ENCODE measurements at regions not wholly inside any gene's neighbourhood (a gene's known extent, or its start where the extent isn't known, plus 50 kb on each side); places are given as distances from the start of the nearest gene placed in this dataset.

DNA sequence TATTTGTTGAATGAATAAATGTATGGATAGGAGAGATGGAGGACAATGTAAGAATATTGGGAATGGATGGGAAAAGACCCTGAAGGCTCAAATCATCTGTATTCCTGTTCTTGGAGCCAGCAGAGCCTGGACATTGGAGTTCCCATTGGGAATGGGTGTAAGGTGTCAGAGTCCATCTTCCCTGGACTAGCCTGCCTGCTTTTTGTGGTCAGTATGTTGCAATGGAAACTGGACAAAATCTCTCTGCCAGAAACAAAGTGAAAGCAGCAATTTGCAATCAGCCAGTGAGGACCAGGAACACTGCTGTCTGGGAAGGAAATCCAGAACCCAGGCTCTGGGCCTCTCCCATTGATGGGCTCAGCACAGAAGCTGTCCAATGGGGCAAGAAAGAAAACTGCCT lies 83.5 kb upstream of the SKOR2 start:
- H2AFZ ChIP-seq (ENCODE audit: low read length): no peak overlapping the region
- H3K27me3 ChIP-seq (ENCODE audit: control insufficient read depth in 1 of 2, insufficient read depth in 2 of 2, low read length in 2 of 2): peaks cover 0 to 16% of the 10 kb centered on the region in 2 experiments; a peak in 2 of 5 replicates
- no peaks in the 10 kb centered on the region for H3K79me2 ChIP-seq (ENCODE audit: insufficient read depth, low read length)
- in situ Hi-C loops (cut with HindIII; ENCODE audit: extremely low pct_ligation_motif_present, low pct_unique_long_range_greater_than_20kb): no loop called here
- H3K36me3 ChIP-seq (replicated peaks in 1 of 2; ENCODE audit: control insufficient read depth in 1 of 2, insufficient read depth in 2 of 2, low read length in 2 of 2): no peaks in the 10 kb centered on the region
- H3K4me1 ChIP-seq (ENCODE audit: insufficient read depth, low read length): no peaks in the 10 kb centered on the region
- H3K27ac ChIP-seq (ENCODE audit: extremely low read length, insufficient read depth, low read length): no peak overlapping the region
- H3K4me2 ChIP-seq (ENCODE audit: low read depth, low read length): no peak overlapping the region
- no peak overlapping the region for H3K9ac ChIP-seq (ENCODE audit: insufficient read depth, low read depth, low read length)
- no peaks in the 10 kb centered on the region for H3K9me3 ChIP-seq (ENCODE audit: low read length)
- DNase-seq (ENCODE audit: low spot score) (no peak), ATAC-seq (no peak), FAIRE-seq (no peak)
- no peaks in the 10 kb centered on the region for H4K20me1 ChIP-seq (ENCODE audit: insufficient read depth, low read length)
- BruUV-seq (replicated peaks): no TSS peak
- no peak for TF ChIP-seq NR2C2 (CRISPR knock-in tag; IDR thresholded peaks at IDR 0.05; ENCODE audit: borderline replicate concordance)
- no peak for TF ChIP-seq AKAP8 (CRISPR knock-in tag; IDR thresholded peaks at IDR 0.05)
- TF ChIP-seq CENPX (CRISPR knock-in tag; IDR thresholded peaks at IDR 0.05): no peak
- no peak for TF ChIP-seq PHB2 (IDR thresholded peaks at IDR 0.05; ENCODE audit: partially characterized antibody)
- TF ChIP-seq U2AF1 (optimal IDR thresholded peaks at IDR 0.05; ENCODE audit: low read depth, low read length): no peak
- intact Hi-C loops (cut with micrococcal nuclease; ENCODE audit: unreplicated experiment): no loop called here
- CTCF ChIA-PET (ENCODE audit: low intra/inter-chr PET ratio, low total read pairs): no interaction called here
- no peak overlapping the region for H3K4me3 ChIP-seq (replicated peaks in 1 of 3; ENCODE audit: insufficient read depth in 1 of 3, low read depth in 2 of 3, low read length in 3 of 3)
- POLR2A ChIA-PET: no interaction called here

DNA sequence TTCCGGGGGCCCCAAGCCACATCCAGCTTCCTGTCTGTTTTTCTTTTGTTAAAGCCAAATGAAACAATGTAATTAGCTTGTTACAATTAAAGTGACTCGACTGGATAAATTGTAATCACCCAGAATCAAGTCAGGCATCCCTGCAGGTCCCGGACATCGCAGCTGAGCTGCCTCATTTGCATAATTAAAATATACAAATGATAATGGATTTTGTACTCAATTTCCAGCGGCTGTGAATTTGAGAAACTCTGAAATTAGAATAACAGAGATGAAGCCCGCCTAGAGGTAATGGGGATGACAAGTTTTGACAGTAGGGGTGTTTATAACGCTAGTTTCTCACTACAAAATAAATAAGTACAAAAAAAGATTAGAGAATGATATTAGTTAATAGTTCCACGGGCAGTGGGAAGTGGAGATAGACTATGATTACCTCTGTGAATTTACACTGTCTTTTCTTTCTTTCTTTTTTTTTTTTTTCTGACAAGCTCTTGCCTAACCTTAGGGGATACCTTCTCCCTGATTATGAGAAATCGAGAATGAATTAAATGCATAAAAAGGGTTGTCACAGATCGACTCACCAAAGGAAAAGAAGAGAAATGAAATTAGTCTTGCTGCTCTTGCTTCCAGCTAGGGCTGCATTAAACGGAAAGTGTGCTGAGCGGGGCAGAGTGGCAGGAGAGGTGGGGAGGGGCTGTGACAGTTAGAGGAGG lies 82.6 kb upstream of the SKOR2 start:
- H3K79me2 ChIP-seq (ENCODE audit: insufficient read depth, low read length): no peaks in the 10 kb centered on the region
- FAIRE-seq (no peak), ATAC-seq (no peak), DNase-seq (ENCODE audit: low spot score) (no peak)
- no peak overlapping the region for H2AFZ ChIP-seq (ENCODE audit: low read length)
- CTCF ChIA-PET (ENCODE audit: low intra/inter-chr PET ratio, low total read pairs): no interaction called here
- no peak overlapping the region for H3K9ac ChIP-seq (ENCODE audit: insufficient read depth, low read depth, low read length)
- intact Hi-C loops (cut with micrococcal nuclease; ENCODE audit: unreplicated experiment): no loop called here
- no peak overlapping the region for H3K27ac ChIP-seq (ENCODE audit: extremely low read length, insufficient read depth, low read length)
- TF ChIP-seq ATM (IDR thresholded peaks at IDR 0.05; ENCODE audit: borderline replicate concordance) (no peak), ZBTB34 (CRISPR knock-in tag; IDR thresholded peaks at IDR 0.05) (no peak), ZBTB43 (CRISPR knock-in tag; conservative IDR thresholded peaks at IDR 0.05) (no peak), RFX1 (IDR thresholded peaks at IDR 0.05) (no peak), HNRNPK (IDR thresholded peaks at IDR 0.05; ENCODE audit: low read depth, low read length, poor library complexity, severe bottlenecking) (no peak), NR2F1 (CRISPR knock-in tag; IDR thresholded peaks at IDR 0.05) (no peak), ZNF350 (CRISPR knock-in tag; IDR thresholded peaks at IDR 0.05; ENCODE audit: borderline replicate concordance, low read depth) (no peak)
- no peaks in the 10 kb centered on the region for H3K36me3 ChIP-seq (replicated peaks in 1 of 2; ENCODE audit: control insufficient read depth in 1 of 2, insufficient read depth in 2 of 2, low read length in 2 of 2)
- in situ Hi-C loops (cut with HindIII; ENCODE audit: extremely low pct_ligation_motif_present, low pct_unique_long_range_greater_than_20kb): no loop called here
- POLR2A ChIA-PET: no interaction called here
- no peaks in the 10 kb centered on the region for H3K9me3 ChIP-seq (ENCODE audit: low read length)
- BruUV-seq (replicated peaks): no TSS peak
- WGBS (ENCODE audit: low lambda C conversion rate): 5% methylated on average over 12 of the region's 12 CpGs
- peaks cover 0 to 17% of the 10 kb centered on the region in 2 experiments; a peak in 2 of 5 replicates for H3K27me3 ChIP-seq (ENCODE audit: control insufficient read depth in 1 of 2, insufficient read depth in 2 of 2, low read length in 2 of 2)
- H4K20me1 ChIP-seq (ENCODE audit: insufficient read depth, low read length): no peaks in the 10 kb centered on the region
- no peak overlapping the region for H3K4me2 ChIP-seq (ENCODE audit: low read depth, low read length)
- no peaks in the 10 kb centered on the region for H3K4me1 ChIP-seq (ENCODE audit: insufficient read depth, low read length)
- H3K4me3 ChIP-seq (replicated peaks in 1 of 3; ENCODE audit: insufficient read depth in 1 of 3, low read depth in 2 of 3, low read length in 3 of 3): no peak overlapping the region
